ENCODE measurements at regions not wholly inside any gene's neighbourhood (a gene's known extent, or its start where the extent isn't known, plus 50 kb on each side); places are given as distances from the start of the nearest gene placed in this dataset.

GRCh38 chr13:104442536-104442935 lies 1376.3 kb upstream of the SLC10A2 start:
- no peak for DNase-seq

- no peak for DNase-seq
These were observed 1370.3 kb upstream of the SLC10A2 start for GRCh38 chr13:104436555-104436954.

- DNase-seq, result no peak
These were observed 1365.7 kb upstream of the SLC10A2 start for GRCh38 chr13:104431895-104432294.

GRCh38 chr13:104426435-104426834 lies 1360.2 kb upstream of the SLC10A2 start:
- no peak for DNase-seq

- DNase-seq, result no peak
These were observed 1356.5 kb upstream of the SLC10A2 start for GRCh38 chr13:104422668-104423067.

GRCh38 chr13:104416973-104417372 lies 1350.8 kb upstream of the SLC10A2 start:
- DNase-seq, result no peak

GRCh38 chr13:104414771-104415170 lies 1348.6 kb upstream of the SLC10A2 start:
- no peak for DNase-seq

GRCh38 chr13:104414181-104414580 lies 1348.0 kb upstream of the SLC10A2 start:
- DNase-seq, result no peak

- DNase-seq, result no peak
These were observed 1345.0 kb upstream of the SLC10A2 start for GRCh38 chr13:104411141-104411765.

GRCh38 chr13:104408733-104409132 lies 1342.5 kb upstream of the SLC10A2 start:
- DNase-seq, result no peak

- no peak for DNase-seq
These were observed 1338.1 kb upstream of the SLC10A2 start for GRCh38 chr13:104404325-104404724.

- DNase-seq, result no peak
These were observed 1323.5 kb upstream of the SLC10A2 start for GRCh38 chr13:104389691-104390090.

- no peak for DNase-seq
These were observed 1321.3 kb upstream of the SLC10A2 start for GRCh38 chr13:104387510-104387909.

GRCh38 chr13:104385404-104385803 lies 1319.2 kb upstream of the SLC10A2 start:
- no peak for DNase-seq

GRCh38 chr13:104382951-104383350 lies 1316.7 kb upstream of the SLC10A2 start:
- DNase-seq, result no peak

- no peak for DNase-seq
These were observed 1310.4 kb upstream of the SLC10A2 start for GRCh38 chr13:104376588-104376987.

GRCh38 chr13:104375614-104376013 lies 1309.4 kb upstream of the SLC10A2 start:
- no peak for DNase-seq

- no peak for DNase-seq
These were observed 1306.0 kb upstream of the SLC10A2 start for GRCh38 chr13:104372095-104372655.

- no peak for DNase-seq
These were observed 1299.2 kb upstream of the SLC10A2 start for GRCh38 chr13:104365430-104365829.

- no peak for DNase-seq
These were observed 1291.6 kb upstream of the SLC10A2 start for GRCh38 chr13:104357672-104358354.

GRCh38 chr13:104357174-104357573 lies 1291.0 kb upstream of the SLC10A2 start:
- DNase-seq, result no peak

- no peak for DNase-seq
These were observed 1288.9 kb upstream of the SLC10A2 start for GRCh38 chr13:104355041-104355670.

GRCh38 chr13:104327211-104327610 lies 1261.0 kb upstream of the SLC10A2 start:
- DNase-seq, result no peak

- no peak for DNase-seq
These were observed 1260.3 kb upstream of the SLC10A2 start for GRCh38 chr13:104326523-104326922.

All from CD4-positive, alpha-beta T cell treated with Interleukin-6 for 4 hours (primary cell).